Umbilical cord (tissue), 1 donor: ENCODE measurements at regions not wholly inside any gene's neighbourhood (a gene's known extent, or its start where the extent isn't known, plus 50 kb on each side); places are given as distances from the start of the nearest gene placed in this dataset.
A peak's percentile ranks its signal among the peaks of the same experiment; 100 is the strongest.
"Not testable (repeated sequence)": the region's sequence is repeated elsewhere in the genome, so short reads cannot be mapped to it uniquely, and the experiment has no call there.

ENCODE experiments used
- DNase-seq: peaks from one replicate; pipeline ENCODE4 v3.0.0-alpha.2; 2015; ENCODE audit warnings: low spot score

GRCh38 chr4:143819029-143819428, 86.3 kb downstream of the GYPE start:
- no peak for DNase-seq

GRCh38 chr4:143817866-143818265, 87.5 kb downstream of the GYPE start:
- DNase-seq, result not testable (repeated sequence)

GRCh38 chr4:143815375-143815774, 90.0 kb downstream of the GYPE start:
- not testable (repeated sequence) for DNase-seq

GRCh38 chr4:143813431-143814154, 91.8 kb downstream of the GYPE start:
- DNase-seq, result not testable (repeated sequence)

GRCh38 chr4:143791693-143792092, 91.2 kb upstream of the FREM3 start:
- not testable (repeated sequence) for DNase-seq

- DNase-seq, result not testable (repeated sequence)
Observed at GRCh38 chr4:143790425-143790824, 90.0 kb upstream of the FREM3 start.

GRCh38 chr4:143789618-143790017, 89.1 kb upstream of the FREM3 start:
- DNase-seq, result not testable (repeated sequence)

GRCh38 chr4:143784567-143784966, 84.1 kb upstream of the FREM3 start:
- DNase-seq, result no peak

GRCh38 chr4:143782521-143782920, 82.0 kb upstream of the FREM3 start:
- DNase-seq, result no peak

- DNase-seq, result peak; percentile 8
Observed at GRCh38 chr4:143773998-143774895, 73.8 kb upstream of the FREM3 start.

GRCh38 chr4:143771269-143771668, 70.8 kb upstream of the FREM3 start:
- no peak for DNase-seq

- DNase-seq, result no peak
Observed at GRCh38 chr4:143768007-143768591, 67.6 kb upstream of the FREM3 start.

- DNase-seq, result no peak
Observed at GRCh38 chr4:143763587-143763986, 63.1 kb upstream of the FREM3 start.

GRCh38 chr4:143762511-143762910, 62.0 kb upstream of the FREM3 start:
- no peak for DNase-seq
